Gastrocnemius medialis (tissue), 4 donors: ENCODE measurements at regions not wholly inside any gene's neighbourhood (a gene's known extent, or its start where the extent isn't known, plus 50 kb on each side); places are given as distances from the start of the nearest gene placed in this dataset.
A peak's percentile ranks its signal among the peaks of the same experiment; 100 is the strongest.

Experiments used
- ATAC-seq, 2 donors: fragments of 150-250 bp; one replicate each; pipeline ENCODE4 v1.9.1; 2016
- DNase-seq, 2 donors: peaks; one replicate each; pipeline ENCODE4 v3.0.0-alpha.2; 2019
- H3K27ac ChIP-seq, 4 donors: fragments of 200-600 bp; sonication (generic); 1 replicate in 1 of 4; 2 replicates in 3 of 4; pipeline ENCODE4 v1.5.1; 2016 to 2018; ENCODE audit warnings: mild to moderate bottlenecking in 2 of 4, moderate library complexity in 1 of 4
- H3K27me3 ChIP-seq, 3 donors: fragments of 200-600 bp; sonication (generic) in 2 of 3; 1 replicate in 1 of 3; 2 replicates in 2 of 3; pipeline versions ENCODE4 v1.5.1 to v1.6.0; 2016 to 2019; ENCODE audit warnings: mild to moderate bottlenecking in 1 of 3, moderate library complexity in 1 of 3
- H3K36me3 ChIP-seq, 2 donors: fragments of 200-600 bp; sonication (generic) in 1 of 2; one replicate each; pipeline ENCODE4 v1.5.1; 2017 to 2018
- H3K4me1 ChIP-seq, 2 donors: fragments of 200-600 bp; sonication (generic) in 1 of 2; one replicate each; pipeline ENCODE4 v1.5.1; 2016 to 2017; ENCODE audit warnings: mild to moderate bottlenecking in 2 of 2
- H3K4me3 ChIP-seq, 4 donors: fragments of 200-600 bp; sonication (generic) in 3 of 4; 1 replicate in 1 of 4; 2 replicates in 3 of 4; pipeline ENCODE4 v1.5.1; 2016 to 2019; ENCODE audit warnings: mild to moderate bottlenecking in 2 of 4
- H3K9me3 ChIP-seq, 3 donors: fragments of 200-600 bp; sonication (generic) in 2 of 3; 1 replicate in 1 of 3; 2 replicates in 2 of 3; pipeline ENCODE4 v1.5.1; 2016 to 2019
- CTCF ChIP-seq, 5 experiments: fragments of 450-650 bp in 3 of 5; fragments of 200-600 bp in 2 of 5; sonication (generic) in 2 of 5; IDR thresholded peaks in 4 of 5; conservative IDR thresholded peaks in 1 of 5; 1 replicate in 4 of 5; 2 replicates in 1 of 5; pipeline ENCODE4 v1.5.1; 2016 to 2019; ENCODE audit warnings: antibody characterized with exemption in 5 of 5, mild to moderate bottlenecking in 3 of 5, moderate library complexity in 3 of 5
- POLR2A ChIP-seq, 2 donors: fragments of 450-650 bp; IDR thresholded peaks; one replicate each; pipeline ENCODE4 v1.6.1; 2017; ENCODE audit warnings: antibody characterized with exemption in 2 of 2, mild to moderate bottlenecking in 2 of 2, moderate library complexity in 2 of 2
- in situ Hi-C, 4 donors: fragments of 200-750 bp; cut with MboI; loops; one replicate each; pipeline versions ENCODE4 v1.15.0 to v1.8.0; 2017; ENCODE audit warnings: low sequenced_read_pairs in 4 of 4
- intact Hi-C: fragments of 100-400 bp; cut with DNase I; formaldehyde crosslinking; loops from one replicate; pipeline ENCODE4 v1.15.1; 2023; ENCODE audit warnings: low total_unique reads

DNA sequence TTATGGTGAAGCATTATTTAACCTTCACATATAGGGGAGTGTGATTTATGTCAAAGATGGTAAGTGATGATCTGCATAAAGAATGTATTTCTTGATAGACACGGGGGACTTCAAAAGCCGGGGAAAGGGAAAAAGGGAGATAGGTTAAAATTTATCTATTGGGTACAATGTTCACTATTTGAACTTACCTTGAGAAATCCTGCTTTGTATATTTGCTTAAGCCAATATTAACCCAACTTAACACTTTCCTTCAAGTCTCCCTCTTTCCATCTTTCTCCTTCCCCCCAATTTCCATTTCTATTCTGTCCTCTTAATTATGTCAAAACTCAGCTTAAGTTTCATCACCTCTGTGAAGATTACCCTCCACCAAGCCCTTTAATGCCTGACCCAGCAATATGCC is 149.0 kb upstream of the ANK2 start:
- in situ Hi-C loops = no loop called here

GRCh38 chr4:112901962-112902411 is 147.5 kb upstream of the ANK2 start:
- in situ Hi-C loops (no loop called here), intact Hi-C loops (no loop called here)
- H3K36me3 ChIP-seq = no peaks in the 10 kb centered on the region
- no peak overlapping the region for H3K4me3 ChIP-seq
- DNase-seq = no peak
- no peak for TF ChIP-seq POLR2A (IDR thresholded peaks at IDR 0.05)
- TF ChIP-seq CTCF (IDR thresholded peaks at IDR 0.05 in 4 of 5, conservative IDR thresholded peaks at IDR 0.05 in 1 of 5) = no peak
- H3K9me3 ChIP-seq = no peaks in the 10 kb centered on the region
- no peak overlapping the region for H3K27ac ChIP-seq
- ATAC-seq = no peak
- no peaks in the 10 kb centered on the region for H3K27me3 ChIP-seq
- H3K4me1 ChIP-seq = peaks cover 0 to 6% of the 10 kb centered on the region in 2 donors

More for the DNA sequence above, 149.0 kb upstream of the ANK2 start:
- Histone ChIP-seq H3K4me1 (peaks cover 0 to 11% of the 10 kb centered on the region in 2 donors), H3K36me3 (no peaks in the 10 kb centered on the region), H3K9me3 (no peaks in the 10 kb centered on the region), H3K27ac (no peak overlapping the region), H3K27me3 (no peaks in the 10 kb centered on the region), H3K4me3 (no peak overlapping the region)
- no peak for DNase-seq
- intact Hi-C loops = no loop called here
- ATAC-seq = no peak
- no peak for TF ChIP-seq POLR2A (IDR thresholded peaks at IDR 0.05)

GRCh38 chr4:112905728-112906127 is 143.7 kb upstream of the ANK2 start:
- no peak for DNase-seq

GRCh38 chr4:112908511-112908910 is 140.9 kb upstream of the ANK2 start:
- intact Hi-C loops = no loop called here
- TF ChIP-seq POLR2A (IDR thresholded peaks at IDR 0.05) (no peak), CTCF (IDR thresholded peaks at IDR 0.05 in 4 of 5, conservative IDR thresholded peaks at IDR 0.05 in 1 of 5) (no peak)
- DNase-seq = no peak
- no peak overlapping the region for H3K27ac ChIP-seq
- in situ Hi-C loops = no loop called here
- no peaks in the 10 kb centered on the region for H3K36me3 ChIP-seq
- no peaks in the 10 kb centered on the region for H3K27me3 ChIP-seq
- no peaks in the 10 kb centered on the region for H3K4me1 ChIP-seq
- ATAC-seq = no peak
- no peak overlapping the region for H3K4me3 ChIP-seq
- no peaks in the 10 kb centered on the region for H3K9me3 ChIP-seq

More at GRCh38 chr4:112905728-112906127, 143.7 kb upstream of the ANK2 start:
- ATAC-seq = no peak
- TF ChIP-seq POLR2A (IDR thresholded peaks at IDR 0.05) (no peak), CTCF (IDR thresholded peaks at IDR 0.05 in 4 of 5, conservative IDR thresholded peaks at IDR 0.05 in 1 of 5) (no peak)
- Histone ChIP-seq H3K4me1 (peaks cover 0 to 6% of the 10 kb centered on the region in 2 donors), H3K27me3 (no peaks in the 10 kb centered on the region), H3K27ac (no peak overlapping the region), H3K4me3 (no peak overlapping the region), H3K36me3 (no peaks in the 10 kb centered on the region), H3K9me3 (no peaks in the 10 kb centered on the region)
- intact Hi-C loops = no loop called here
- in situ Hi-C loops = no loop called here

GRCh38 chr4:112910109-112910736 is 139.2 kb upstream of the ANK2 start:
- ATAC-seq (no peak), DNase-seq (no peak)
- Histone ChIP-seq H3K4me1 (no peaks in the 10 kb centered on the region), H3K9me3 (no peaks in the 10 kb centered on the region), H3K27ac (no peak overlapping the region), H3K4me3 (peak overlapping the region; percentile 6 to 36 (median 22)), H3K27me3 (no peaks in the 10 kb centered on the region), H3K36me3 (no peaks in the 10 kb centered on the region)
- in situ Hi-C loops = no loop called here
- no peak for TF ChIP-seq CTCF (IDR thresholded peaks at IDR 0.05 in 4 of 5, conservative IDR thresholded peaks at IDR 0.05 in 1 of 5)
- TF ChIP-seq POLR2A (IDR thresholded peaks at IDR 0.05) = no peak
- intact Hi-C loops = no loop called here
